Right lobe of liver (tissue), 4 donors: ENCODE measurements at regions not wholly inside any gene's neighbourhood (a gene's known extent, or its start where the extent isn't known, plus 50 kb on each side); places are given as distances from the start of the nearest gene placed in this dataset.
"Not testable (repeated sequence)": the region's sequence is repeated elsewhere in the genome, so short reads cannot be mapped to it uniquely, and the experiment has no call there.

ENCODE experiments used
- CTCF ChIP-seq, 4 donors: fragments of 200-600 bp in 3 of 4; fragments of 450-650 bp in 1 of 4; IDR thresholded peaks; one replicate each; pipeline versions ENCODE4 v1.5.1 to v1.8.0; 2016 to 2022; ENCODE audit warnings: antibody characterized with exemption in 4 of 4, mild to moderate bottlenecking in 2 of 4
- POLR2A ChIP-seq: fragments of 450-650 bp; IDR thresholded peaks from one replicate; pipeline ENCODE4 v1.6.1; 2017; ENCODE audit warnings: antibody characterized with exemption, mild to moderate bottlenecking
- donor health status: DM: no; HTN: no; CAD: no.
- donor health status: DM: no; HTN: no; CAD: no.
- donor health status: DM: no; HTN: yes; CAD: no.

- not testable (repeated sequence) for TF ChIP-seq POLR2A; CTCF (IDR thresholded peaks at IDR 0.05)
These were observed 432.6 kb upstream of the GRM7 start for GRCh38 chr3:6428276-6428675.
